Left lung (tissue), 4 donors: ENCODE measurements at regions not wholly inside any gene's neighbourhood (a gene's known extent, or its start where the extent isn't known, plus 50 kb on each side); places are given as distances from the start of the nearest gene placed in this dataset.
A peak's percentile ranks its signal among the peaks of the same experiment; 100 is the strongest.

Experiments used
- ATAC-seq: fragments of 200-7000 bp; cut with Tn5 transposase; one replicate; pipeline ENCODE4 v1.9.1; 2020; ENCODE audit warnings: moderate library complexity
- DNase-seq, 4 donors: peaks; one replicate each; pipeline ENCODE4 v3.0.0-alpha.2; 2013 to 2020
- H3K27ac ChIP-seq, 2 donors: fragments of 200-600 bp; sonication (generic) in 1 of 2; one replicate each; pipeline versions ENCODE4 v1.5.0 to v1.8.0; 2020 to 2021
- H3K27me3 ChIP-seq, 2 donors: fragments of 200-600 bp; sonication (generic) in 1 of 2; one replicate each; pipeline versions ENCODE4 v1.5.0 to v1.8.0; 2020 to 2021
- H3K36me3 ChIP-seq, 2 donors: fragments of 200-600 bp; sonication (generic) in 1 of 2; one replicate each; pipeline versions ENCODE4 v1.5.0 to v1.8.0; 2020 to 2021
- H3K4me1 ChIP-seq, 2 donors: fragments of 200-600 bp; one replicate each; pipeline ENCODE4 v1.8.0; 2021
- H3K4me3 ChIP-seq, 2 donors: fragments of 200-600 bp; sonication (generic) in 1 of 2; one replicate each; pipeline versions ENCODE4 v1.5.0 to v1.8.0; 2020 to 2021; ENCODE audit warnings: mild to moderate bottlenecking in 1 of 2
- H3K9me3 ChIP-seq, 2 donors: fragments of 200-600 bp; sonication (generic) in 1 of 2; one replicate each; pipeline versions ENCODE4 v1.5.0 to v1.8.0; 2020 to 2021
- CTCF ChIP-seq, 2 donors: fragments of 200-600 bp; sonication (generic) in 1 of 2; IDR thresholded peaks; one replicate each; pipeline versions ENCODE4 v1.5.0 to v1.8.0; 2021; ENCODE audit warnings: antibody characterized with exemption in 2 of 2
- intact Hi-C, 2 donors: fragments of 100-400 bp; cut with DNase I; formaldehyde crosslinking; loops; one replicate each; pipeline versions ENCODE4 v1.11.2 to v1.14.2; 2022
- donor health status: DM: no; HTN: yes; CAD: no.
- donor health status: DM: no; HTN: no; CAD: no.

- no peak overlapping the region for H3K4me3 ChIP-seq
- ATAC-seq (no peak), DNase-seq (peak in 1 of 4 donors; percentile 17)
- TF ChIP-seq CTCF (IDR thresholded peaks at IDR 0.05), result no peak
- peaks cover 29 to 79% of the 10 kb centered on the region in 2 donors for H3K27me3 ChIP-seq
- H3K9me3 ChIP-seq, result no peaks in the 10 kb centered on the region
- H3K27ac ChIP-seq, result no peak overlapping the region
- intact Hi-C loops, result no loop called here
- H3K36me3 ChIP-seq, result no peaks in the 10 kb centered on the region
- peaks cover 0 to 5% of the 10 kb centered on the region in 2 donors for H3K4me1 ChIP-seq
These were observed 149.9 kb downstream of the ENGASE start for GRCh38 chr17:79224476-79224875.

DNA sequence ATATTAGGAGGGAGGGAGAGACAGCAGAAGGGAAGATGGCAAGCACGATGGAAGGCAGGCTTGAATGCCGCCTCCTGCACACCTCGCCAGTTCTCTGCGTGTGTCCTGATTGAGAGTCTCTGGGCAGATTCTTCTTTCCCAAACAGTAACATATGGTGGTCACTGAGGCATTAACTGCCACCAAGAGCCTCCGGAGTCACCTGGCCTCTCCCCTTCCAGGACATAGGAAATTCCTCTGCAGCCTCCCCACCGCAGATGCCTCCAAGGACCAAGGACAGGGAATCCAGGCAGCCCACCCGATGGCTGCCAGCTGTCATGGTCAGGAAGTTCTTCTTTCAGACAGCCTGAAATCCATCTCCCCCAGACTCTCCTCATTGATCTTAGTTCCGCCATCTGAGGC, 149.3 kb downstream of the ENGASE start:
- Histone ChIP-seq H3K27ac (no peak overlapping the region), H3K27me3 (peaks cover 31 to 84% of the 10 kb centered on the region in 2 donors), H3K4me1 (peaks cover 0 to 5% of the 10 kb centered on the region in 2 donors), H3K36me3 (no peaks in the 10 kb centered on the region), H3K4me3 (no peak overlapping the region), H3K9me3 (no peaks in the 10 kb centered on the region)
- TF ChIP-seq CTCF (IDR thresholded peaks at IDR 0.05), result no peak
- DNase-seq (peak in 1 of 4 donors; percentile 13), ATAC-seq (no peak)
- intact Hi-C loops, result no loop called here

GRCh38 chr17:79223471-79223870, 148.8 kb downstream of the ENGASE start:
- Histone ChIP-seq H3K27ac (no peak overlapping the region), H3K27me3 (peaks cover 31 to 89% of the 10 kb centered on the region in 2 donors), H3K9me3 (no peaks in the 10 kb centered on the region), H3K4me1 (peaks cover 0 to 5% of the 10 kb centered on the region in 2 donors), H3K36me3 (no peaks in the 10 kb centered on the region), H3K4me3 (no peak overlapping the region)
- DNase-seq, result peak in 1 of 4 donors; percentile 32
- intact Hi-C loops, result no loop called here
- no peak for TF ChIP-seq CTCF (IDR thresholded peaks at IDR 0.05)
- no peak for ATAC-seq

DNA sequence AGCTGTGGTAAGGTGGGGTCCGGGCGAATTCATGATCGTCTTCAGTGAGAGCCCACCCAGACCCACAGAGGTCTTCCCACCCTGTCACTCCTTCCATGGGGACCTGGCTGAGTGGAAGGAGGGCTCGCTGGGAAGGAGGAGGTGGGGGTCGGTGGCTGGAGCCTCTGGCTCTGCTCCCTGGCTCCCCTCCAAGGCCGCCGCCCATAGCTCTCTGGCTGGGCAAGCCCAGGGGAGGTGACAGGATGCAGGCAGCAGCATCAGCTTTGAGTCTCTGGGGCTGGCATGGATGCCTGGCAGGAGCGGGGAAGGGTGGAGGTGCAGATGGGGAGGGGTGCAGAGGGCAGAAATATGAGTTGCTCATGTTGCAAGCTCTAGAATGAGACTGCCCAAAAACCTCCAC, 147.0 kb downstream of the ENGASE start:
- Histone ChIP-seq H3K27me3 (peaks cover 31 to 100% of the 10 kb centered on the region in 2 donors), H3K9me3 (no peaks in the 10 kb centered on the region), H3K27ac (no peak overlapping the region), H3K36me3 (no peaks in the 10 kb centered on the region), H3K4me1 (peaks cover 0 to 5% of the 10 kb centered on the region in 2 donors), H3K4me3 (no peak overlapping the region)
- intact Hi-C loops, result no loop called here
- no peak for TF ChIP-seq CTCF (IDR thresholded peaks at IDR 0.05)
- ATAC-seq, result no peak
- DNase-seq, result peak in 1 of 4 donors; percentile 46

DNA sequence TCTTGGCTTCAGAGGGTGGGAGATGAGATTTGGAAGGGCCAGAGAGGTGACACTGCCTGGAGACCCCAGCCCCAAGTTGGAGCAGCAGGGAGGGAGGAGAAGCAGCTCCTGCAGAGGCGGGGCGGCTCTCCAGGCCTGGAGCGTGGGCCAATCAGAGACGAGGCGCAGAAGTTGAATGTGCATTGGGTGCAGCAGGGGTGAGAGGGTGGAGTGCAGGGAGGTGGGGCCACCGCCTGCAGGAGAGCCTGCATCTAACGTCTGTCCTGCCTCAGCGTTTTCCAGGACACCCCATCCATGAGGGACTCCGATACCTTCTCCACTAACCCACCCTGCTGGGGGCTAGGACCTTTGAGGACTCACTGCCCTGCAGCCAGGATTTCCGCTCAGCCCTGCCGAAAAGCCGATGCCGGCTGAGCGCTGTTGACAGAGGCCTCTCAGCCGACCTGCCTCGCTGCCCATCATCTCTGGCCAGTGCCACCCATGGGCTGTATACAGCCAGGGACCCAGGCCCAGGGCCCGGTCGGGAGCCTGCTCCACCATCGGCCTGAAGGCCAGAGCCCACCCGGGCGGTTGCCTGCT, 146.2 kb downstream of the ENGASE start:
- H3K27me3 ChIP-seq, result peaks cover 31 to 100% of the 10 kb centered on the region in 2 donors
- ATAC-seq (peak; percentile 40), DNase-seq (peak in 1 of 4 donors; percentile 75)
- no peaks in the 10 kb centered on the region for H3K9me3 ChIP-seq
- peaks cover 0 to 5% of the 10 kb centered on the region in 2 donors for H3K4me1 ChIP-seq
- intact Hi-C loops, result no loop called here
- no peak for TF ChIP-seq CTCF (IDR thresholded peaks at IDR 0.05)
- no peaks in the 10 kb centered on the region for H3K36me3 ChIP-seq
- H3K4me3 ChIP-seq, result no peak overlapping the region
- H3K27ac ChIP-seq, result no peak overlapping the region
